HepG2 (cell line): ENCODE measurements at regions not wholly inside any gene's neighbourhood (a gene's known extent, or its start where the extent isn't known, plus 50 kb on each side); places are given as distances from the start of the nearest gene placed in this dataset.

Source experiments
- ATAC-seq: fragments of 200-7000 bp; cut with Tn5 transposase; 3 replicates; pipeline ENCODE4 v1.9.1; 2020; ENCODE audit warnings: mild to moderate bottlenecking, moderate library complexity
- BruUV-seq: library from RNA; stranded (reverse); fragments of 400-500 nt; replicated peaks from 2 replicates; lab custom pipeline; 2021; lab: Mats Ljungman, UMichigan
- CTCF ChIA-PET: fragments of 300-600 bp; formaldehyde crosslinking; extraction: SDS; loops from one replicate; lab custom pipeline; 2021; ENCODE audit warnings: low total read pairs, inconsistent platforms, low intra/inter-chr PET ratio; lab: Yijun Ruan, JAX
- POLR2A ChIA-PET: fragments of 350-600 bp; sonication (Branson Sonifier 250); formaldehyde crosslinking; loops from one replicate; lab custom pipeline; 2020; ENCODE audit warnings: antibody characterized with exemption, inconsistent platforms; lab: Yijun Ruan, JAX
- DNase-seq: peaks from one replicate; pipeline ENCODE4 v3.0.0-alpha.2; 2015; ENCODE audit warnings: low spot score
- FAIRE-seq: peaks from 3 replicates; lab custom pipeline; 2011; peaks lifted over from hg19 to GRCh38; lab: Jason Lieb, UNC
- H2AFZ ChIP-seq: one replicate; pipeline ENCODE4 v1.6.1; 2011; ENCODE audit warnings: low read length, inconsistent platforms
- H3K27ac ChIP-seq: fragments of 300-600 bp; 3 replicates; pipeline ENCODE4 v1.8.0; 2011; ENCODE audit warnings: mixed run types, mild to moderate bottlenecking, mixed read lengths, low read length, inconsistent platforms; ENCODE audit not compliant: insufficient read depth; ENCODE audit errors: extremely low read length
- H3K27me3 ChIP-seq, 2 experiments: fragments of 200-600 bp in 1 of 2; 2 replicates in 1 of 2; 3 replicates in 1 of 2; pipeline versions ENCODE4 v1.6.0 to v1.8.0; 2011; ENCODE audit warnings: low read length in 2 of 2, mild to moderate bottlenecking in 2 of 2, moderate library complexity in 2 of 2, inconsistent platforms in 1 of 2; ENCODE audit not compliant: insufficient read depth in 2 of 2, control insufficient read depth in 1 of 2
- H3K36me3 ChIP-seq, 2 experiments: fragments of 200-600 bp in 1 of 2; replicated peaks in 1 of 2; 2 replicates in 1 of 2; 3 replicates in 1 of 2; pipeline versions ENCODE4 v1.5.1 to v1.8.0; 2011; ENCODE audit warnings: low read length in 2 of 2, inconsistent platforms in 1 of 2; ENCODE audit not compliant: insufficient read depth in 2 of 2, control insufficient read depth in 1 of 2
- H3K4me1 ChIP-seq: 2 replicates; pipeline ENCODE4 v1.5.1; 2012; ENCODE audit warnings: low read length, inconsistent platforms; ENCODE audit not compliant: insufficient read depth
- H3K4me2 ChIP-seq: 2 replicates; pipeline ENCODE4 v1.6.0; 2011; ENCODE audit warnings: low read depth, low read length, inconsistent platforms
- H3K4me3 ChIP-seq, 3 experiments: fragments of 200-600 bp in 1 of 3; sonication (generic), shearing (Covaris generic) in 1 of 3; replicated peaks in 1 of 3; 2 replicates each; pipeline ENCODE4 v1.5.1; 2011 to 2016; ENCODE audit warnings: low read length in 3 of 3, inconsistent platforms in 2 of 3, low read depth in 2 of 3, mild to moderate bottlenecking in 2 of 3, control low read depth in 1 of 3, mixed read lengths in 1 of 3; ENCODE audit not compliant: insufficient read depth in 1 of 3
- H3K79me2 ChIP-seq: one replicate; pipeline ENCODE4 v1.6.1; 2011; ENCODE audit warnings: low read length, inconsistent platforms; ENCODE audit not compliant: insufficient read depth
- H3K9ac ChIP-seq: 2 replicates; pipeline ENCODE4 v1.6.0; 2011; ENCODE audit warnings: mild to moderate bottlenecking, low read depth, low read length, inconsistent platforms; ENCODE audit not compliant: insufficient read depth
- H3K9me3 ChIP-seq: 2 replicates; pipeline ENCODE4 v1.5.1; 2012; ENCODE audit warnings: mild to moderate bottlenecking, low read length
- H4K20me1 ChIP-seq: 2 replicates; pipeline ENCODE4 v1.6.0; 2011; ENCODE audit warnings: inconsistent platforms, mild to moderate bottlenecking, low read length, moderate library complexity; ENCODE audit not compliant: insufficient read depth
- FOXM1 ChIP-seq: sonication (generic); formaldehyde crosslinking; IDR thresholded peaks from 2 replicates; pipeline ENCODE4 v1.5.0; 2020; ENCODE audit warnings: missing genetic modification reagents
- HNF1A ChIP-seq, 2 experiments: sonication (generic) in 1 of 2; formaldehyde crosslinking in 1 of 2; IDR thresholded peaks; 2 replicates each; pipeline versions ENCODE4 v1.4.0 to v1.6.1; 2016 to 2020; ENCODE audit warnings: borderline replicate concordance in 1 of 2, low read depth in 1 of 2, mild to moderate bottlenecking in 1 of 2, missing genetic modification reagents in 1 of 2
- IKZF4 ChIP-seq: sonication (generic); formaldehyde crosslinking; IDR thresholded peaks from 2 replicates; pipeline ENCODE4 v1.5.1; 2020; ENCODE audit warnings: borderline replicate concordance, mild to moderate bottlenecking, low read depth, missing genetic modification reagents; ENCODE audit errors: not compliant biosample characterization
- PAWR ChIP-seq: sonication (generic); formaldehyde crosslinking; IDR thresholded peaks from 2 replicates; pipeline ENCODE4 v1.4.0; 2020; ENCODE audit warnings: missing genetic modification reagents, mild to moderate bottlenecking, borderline replicate concordance
- PHF5A ChIP-seq: IDR thresholded peaks from one replicate; pipeline ENCODE4 v1.6.1; 2018; ENCODE audit warnings: low read depth, missing genetic modification reagents; ENCODE audit not compliant: unreplicated experiment
- POLR2A ChIP-seq, 2 experiments: IDR thresholded peaks; 2 replicates each; pipeline ENCODE4 v1.6.1; 2011; ENCODE audit warnings: low read depth in 2 of 2, low read length in 2 of 2, mild to moderate bottlenecking in 1 of 2, moderate library complexity in 1 of 2; ENCODE audit not compliant: insufficient read depth in 1 of 2
- SMARCC2 ChIP-seq: fragments of 450-650 bp; IDR thresholded peaks from 2 replicates; pipeline ENCODE4 v1.6.1; 2017; ENCODE audit warnings: antibody characterized with exemption, mild to moderate bottlenecking
- TERF1 ChIP-seq: sonication (generic); formaldehyde crosslinking; IDR thresholded peaks from 2 replicates; pipeline ENCODE4 v1.8.0; 2022; ENCODE audit warnings: mild to moderate bottlenecking, missing genetic modification reagents, moderate library complexity
- TMF1 ChIP-seq: sonication (generic); formaldehyde crosslinking; IDR thresholded peaks from 2 replicates; pipeline ENCODE4 v1.8.1; 2022; ENCODE audit warnings: low read depth, missing genetic modification reagents
- ZNF260 ChIP-seq: sonication (generic); formaldehyde crosslinking; IDR thresholded peaks from 2 replicates; pipeline ENCODE4 v1.4.0; 2020; ENCODE audit warnings: missing genetic modification reagents, low read depth, mild to moderate bottlenecking, borderline replicate concordance
- ZNF317 ChIP-seq: sonication (generic); formaldehyde crosslinking; IDR thresholded peaks from 2 replicates; pipeline ENCODE4 v1.5.0; 2020; ENCODE audit warnings: mild to moderate bottlenecking, missing genetic modification reagents
- ZNF567 ChIP-seq: sonication (generic); formaldehyde crosslinking; IDR thresholded peaks from 2 replicates; pipeline ENCODE4 v1.8.1; 2023; ENCODE audit warnings: mild to moderate bottlenecking, missing genetic modification reagents, borderline replicate concordance
- ZNF577 ChIP-seq: sonication (generic); formaldehyde crosslinking; IDR thresholded peaks from 2 replicates; pipeline ENCODE4 v1.4.0; 2020; ENCODE audit warnings: mild to moderate bottlenecking, low read depth, missing genetic modification reagents, borderline replicate concordance
- ZNF616 ChIP-seq: sonication (generic); formaldehyde crosslinking; IDR thresholded peaks from 2 replicates; pipeline ENCODE4 v1.5.0; 2020; ENCODE audit warnings: low read depth, mild to moderate bottlenecking, missing genetic modification reagents
- ZNF780A ChIP-seq: sonication (generic); formaldehyde crosslinking; IDR thresholded peaks from 2 replicates; pipeline ENCODE4 v1.8.0; 2022; ENCODE audit warnings: mild to moderate bottlenecking, missing genetic modification reagents, moderate library complexity
- WGBS: methylation state at CpG from one replicate; pipeline ENCODE4 v1.1.6; 2017; ENCODE audit warnings: low lambda C conversion rate; 5-methylcytosine and 5-hydroxymethylcytosine counted together
- in situ Hi-C: cut with HindIII; loops from 2 replicates; pipeline ENCODE4 v1.10.0; 2017; ENCODE audit warnings: low pct_unique_long_range_greater_than_20kb; ENCODE audit not compliant: extremely low pct_ligation_motif_present
- intact Hi-C: fragments of 100-400 bp; cut with micrococcal nuclease; formaldehyde crosslinking; loops from one replicate; pipeline ENCODE4 v1.10.0; 2022; ENCODE audit not compliant: unreplicated experiment

GRCh38 chr2:74763962-74764428 is 69.9 kb upstream of the HK2 start (continued):
- TF ChIP-seq ZNF260 (CRISPR knock-in tag) (0 out of 2 replicates have a peak, but pooled peaks have one; percentile 52), ZNF780A (CRISPR knock-in tag) (peak; percentile 51; the same call in 1 of the 2 replicates)

- Histone ChIP-seq H3K9ac (peak overlapping the region; percentile 70), H3K4me1 (peaks cover 91% of the 10 kb centered on the region), H2AFZ (no peak overlapping the region), H3K36me3 (no peaks in the 10 kb centered on the region), H3K27ac (peak overlapping the region; percentile 81), H4K20me1 (no peaks in the 10 kb centered on the region), H3K4me3 (peak overlapping the region; percentile 0 to 58 (median 9); a peak in 2 of 6 replicates), H3K9me3 (no peaks in the 10 kb centered on the region), H3K79me2 (no peaks in the 10 kb centered on the region), H3K27me3 (no peaks in the 10 kb centered on the region), H3K4me2 (peak overlapping the region; percentile 83)
- 2% methylated on average over 5 of the region's 5 CpGs for WGBS
- FAIRE-seq (peak; percentile 90), ATAC-seq (peak; percentile 89), DNase-seq (peak; percentile 100)
- BruUV-seq: no TSS peak
- in situ Hi-C loops: loop anchor here (5.0 kb wide), 2 partner anchors 73 to 108 kb away; no protein-coding TSS in a partner anchor
- intact Hi-C loops: loop anchor here (1.0 to 2.0 kb wide), 4 partner anchors 8 to 72 kb away; no protein-coding TSS in a partner anchor
- ChIA-PET POLR2A (interaction anchor here (0.6 to 3.5 kb wide), 22 partner anchors 8 to 111 kb away, joined by 3 to 30 read pairs (median 6); partner anchors contain the start of genes HK2 and SEMA4F), CTCF (interaction anchor here (1.3 kb wide), 1 partner anchor 49 kb away, joined by 3 read pairs; no protein-coding TSS in a partner anchor)
- TF ChIP-seq PAWR (CRISPR knock-in tag) (no peak; the same call in 1 of the 2 replicates), TMF1 (CRISPR knock-in tag) (peak; percentile 50; the same call in 1 of the 2 replicates), SMARCC2 (no peak), TERF1 (CRISPR knock-in tag) (no peak), ZNF616 (no peak), IKZF4 (no peak), POLR2A (IDR thresholded peaks at IDR 0.05; ENCODE audit: insufficient read depth in 1 of 2, low read depth in 2 of 2, low read length in 2 of 2) (no peak; a peak in 1 of 4 replicates), HNF1A (IDR thresholded peaks at IDR 0.05; ENCODE audit: low read depth) (peak; percentile 93), HNF1A (CRISPR knock-in tag; IDR thresholded peaks at IDR 0.05; ENCODE audit: borderline replicate concordance) (peak; percentile 92), ZNF317 (peak; percentile 91), PHF5A (CRISPR knock-in tag) (peak; percentile 95), FOXM1 (no peak), ZNF567 (CRISPR knock-in tag) (no peak), ZNF577 (no peak)
These were observed 69.3 kb upstream of the HK2 start for GRCh38 chr2:74764429-74765272.
